ENCODE measurements at regions not wholly inside any gene's neighbourhood (a gene's known extent, or its start where the extent isn't known, plus 50 kb on each side); places are given as distances from the start of the nearest gene placed in this dataset.

DNA sequence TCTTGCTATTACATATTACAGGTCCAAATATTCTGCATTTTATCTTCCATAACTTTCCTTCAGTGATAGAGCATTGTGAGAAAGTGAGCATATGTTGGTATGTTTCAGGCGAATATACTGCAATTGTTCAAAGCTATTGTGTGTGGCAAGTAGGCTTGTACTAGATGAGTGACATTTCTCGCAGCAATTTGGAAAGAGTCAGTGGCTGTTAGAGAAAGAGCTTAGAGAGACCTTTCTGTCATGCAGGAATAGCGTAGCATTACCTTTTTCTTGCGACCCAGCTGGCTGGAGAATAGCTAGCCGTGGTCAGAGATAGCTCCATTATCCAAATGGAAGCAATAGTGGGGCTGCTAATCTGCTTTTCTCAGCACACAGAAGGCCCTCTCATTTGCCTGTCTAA is 678.5 kb upstream of the FOXG1 start:
- TF ChIP-seq, protein P1, sequence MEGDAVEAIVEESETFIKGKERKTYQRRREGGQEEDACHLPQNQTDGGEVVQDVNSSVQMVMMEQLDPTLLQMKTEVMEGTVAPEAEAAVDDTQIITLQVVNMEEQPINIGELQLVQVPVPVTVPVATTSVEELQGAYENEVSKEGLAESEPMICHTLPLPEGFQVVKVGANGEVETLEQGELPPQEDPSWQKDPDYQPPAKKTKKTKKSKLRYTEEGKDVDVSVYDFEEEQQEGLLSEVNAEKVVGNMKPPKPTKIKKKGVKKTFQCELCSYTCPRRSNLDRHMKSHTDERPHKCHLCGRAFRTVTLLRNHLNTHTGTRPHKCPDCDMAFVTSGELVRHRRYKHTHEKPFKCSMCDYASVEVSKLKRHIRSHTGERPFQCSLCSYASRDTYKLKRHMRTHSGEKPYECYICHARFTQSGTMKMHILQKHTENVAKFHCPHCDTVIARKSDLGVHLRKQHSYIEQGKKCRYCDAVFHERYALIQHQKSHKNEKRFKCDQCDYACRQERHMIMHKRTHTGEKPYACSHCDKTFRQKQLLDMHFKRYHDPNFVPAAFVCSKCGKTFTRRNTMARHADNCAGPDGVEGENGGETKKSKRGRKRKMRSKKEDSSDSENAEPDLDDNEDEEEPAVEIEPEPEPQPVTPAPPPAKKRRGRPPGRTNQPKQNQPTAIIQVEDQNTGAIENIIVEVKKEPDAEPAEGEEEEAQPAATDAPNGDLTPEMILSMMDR (conservative IDR thresholded peaks at IDR 0.05; ENCODE audit: low read length), result no peak
- no peak for DNase-seq (ENCODE audit: low read depth)
- H3K4me3 ChIP-seq (ENCODE audit: low read length), result no peak overlapping the region

DNA sequence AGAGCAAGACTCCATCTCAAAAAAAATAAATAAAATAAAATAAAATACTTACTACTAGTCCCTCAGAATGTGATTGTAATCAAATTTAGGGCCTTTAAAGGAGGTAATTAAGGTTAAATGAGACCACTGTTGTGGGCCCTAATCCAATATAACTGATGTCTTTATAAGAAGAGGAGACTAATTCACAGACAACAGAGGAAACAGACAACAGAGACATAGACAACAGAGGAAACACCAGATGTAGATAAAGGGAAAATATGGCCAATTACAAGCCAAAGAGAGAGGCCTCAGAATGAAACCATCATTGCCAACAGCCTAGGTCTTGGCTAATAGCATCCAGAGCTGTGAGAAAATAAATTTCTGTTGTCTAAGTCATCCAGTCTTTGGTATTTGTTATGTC is 669.0 kb upstream of the FOXG1 start:
- H3K4me3 ChIP-seq (ENCODE audit: low read length), result no peak overlapping the region
- DNase-seq (ENCODE audit: low read depth), result no peak
- TF ChIP-seq, protein P1 (conservative IDR thresholded peaks at IDR 0.05; ENCODE audit: low read length), result no peak

DNA sequence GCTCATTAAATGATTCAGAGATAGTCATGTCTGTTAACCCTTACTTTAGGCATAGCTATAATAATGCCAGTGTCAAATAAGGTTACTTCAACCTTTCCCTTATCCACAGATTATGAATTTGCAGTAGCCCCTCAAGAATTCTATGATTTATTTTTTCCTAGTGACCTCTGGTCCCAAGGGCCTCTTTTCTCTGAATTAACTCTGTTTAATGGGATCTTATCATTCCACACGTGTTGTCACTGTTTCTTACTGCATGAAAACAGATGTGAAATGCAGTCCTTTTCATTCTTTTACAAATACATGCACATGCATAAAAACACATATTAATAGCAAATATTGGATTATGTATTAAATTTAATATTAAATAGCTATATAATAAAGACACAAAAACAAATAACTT is 667.7 kb upstream of the FOXG1 start:
- TF ChIP-seq, protein P1 (conservative IDR thresholded peaks at IDR 0.05; ENCODE audit: low read length), result no peak
- DNase-seq (ENCODE audit: low read depth), result no peak
- no peak overlapping the region for H3K4me3 ChIP-seq (ENCODE audit: low read length)

DNA sequence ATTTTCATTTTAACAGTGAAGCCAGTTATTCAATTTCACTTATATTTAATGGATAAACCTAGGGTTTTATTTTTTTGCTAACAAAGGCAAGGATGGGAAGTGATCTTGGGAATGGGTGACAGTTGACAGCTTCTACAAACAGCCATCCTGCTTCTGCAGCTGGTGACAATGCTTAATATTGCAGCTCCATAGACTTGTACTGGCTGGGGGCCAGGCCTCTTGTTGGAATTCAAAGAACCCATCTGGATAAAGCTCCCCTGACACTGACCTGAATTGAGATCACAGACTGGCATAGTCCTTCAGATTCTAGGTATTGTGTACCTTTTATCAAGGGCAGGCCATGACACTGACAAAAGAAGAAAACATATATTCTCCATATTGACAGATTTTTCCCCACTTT is 664.6 kb upstream of the FOXG1 start:
- H3K4me3 ChIP-seq (ENCODE audit: low read length), result no peak overlapping the region
- no peak for DNase-seq (ENCODE audit: low read depth)
- TF ChIP-seq, protein P1 (conservative IDR thresholded peaks at IDR 0.05; ENCODE audit: low read length), result no peak

DNA sequence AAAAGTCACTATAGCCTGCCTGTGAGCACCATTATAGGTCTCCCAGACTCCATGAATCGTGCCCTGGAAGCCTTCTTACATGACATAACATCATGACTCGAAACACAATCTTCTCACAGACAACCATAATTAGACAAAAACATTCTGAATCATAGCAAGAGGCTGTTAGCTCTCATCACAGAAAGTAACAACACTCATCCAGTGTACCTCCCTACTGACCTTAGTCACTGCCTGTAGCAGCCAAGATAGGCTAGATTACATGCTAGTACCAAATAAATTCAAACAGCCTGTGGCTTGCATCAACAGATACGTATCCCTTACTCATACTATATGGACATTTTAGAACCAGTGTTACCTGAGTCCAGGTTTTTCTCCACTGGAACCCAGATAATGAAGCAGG is 663.8 kb upstream of the FOXG1 start:
- no peak for DNase-seq (ENCODE audit: low read depth)
- H3K4me3 ChIP-seq (ENCODE audit: low read length), result no peak overlapping the region
- TF ChIP-seq, protein P1 (conservative IDR thresholded peaks at IDR 0.05; ENCODE audit: low read length), result no peak

DNA sequence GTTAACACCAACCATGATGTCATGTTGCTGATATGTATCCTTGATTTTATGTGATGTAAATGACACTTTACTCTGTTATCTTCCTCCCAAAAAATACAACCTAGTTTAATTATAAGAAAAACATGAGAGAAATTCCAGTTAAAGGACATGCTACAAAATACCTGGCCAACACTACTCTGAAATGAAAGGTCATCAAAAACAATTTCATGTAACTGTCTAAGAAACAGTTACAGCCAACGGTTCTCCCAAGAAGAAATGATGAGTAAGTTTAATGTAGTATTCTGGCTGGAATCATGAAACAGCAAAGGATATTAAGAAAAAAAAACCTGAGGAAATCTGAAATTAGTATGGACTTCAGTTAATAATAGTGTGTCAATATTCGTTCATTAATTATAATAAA is 653.3 kb upstream of the FOXG1 start:
- TF ChIP-seq, protein P1 (conservative IDR thresholded peaks at IDR 0.05; ENCODE audit: low read length), result no peak
- no peak overlapping the region for H3K4me3 ChIP-seq (ENCODE audit: low read length)
- no peak for DNase-seq (ENCODE audit: low read depth)

DNA sequence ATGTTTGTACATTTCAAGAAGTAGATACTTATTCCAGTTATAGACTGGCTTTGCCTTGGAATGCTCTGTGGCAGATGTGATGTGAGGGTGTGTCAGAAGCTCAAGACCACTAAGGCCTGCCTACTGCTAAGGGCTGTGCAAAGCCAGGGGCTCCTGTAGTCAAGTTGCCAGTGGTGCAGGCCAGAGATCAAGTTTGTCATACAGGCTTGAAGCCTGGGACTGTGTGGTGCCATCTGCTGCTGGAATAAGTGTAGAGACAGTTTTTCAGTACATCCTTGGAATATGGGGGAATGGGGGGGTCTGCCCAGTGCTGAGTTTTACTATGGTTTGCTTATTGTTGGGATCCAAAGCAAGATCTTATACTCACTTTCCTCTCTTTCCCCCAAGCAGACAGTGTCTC is 649.9 kb upstream of the FOXG1 start:
- no peak overlapping the region for H3K4me3 ChIP-seq (ENCODE audit: low read length)
- no peak for DNase-seq (ENCODE audit: low read depth)
- TF ChIP-seq, protein P1 (conservative IDR thresholded peaks at IDR 0.05; ENCODE audit: low read length), result no peak

Measured in AG10803 (cell line).